ENCODE measurements at regions not wholly inside any gene's neighbourhood (a gene's known extent, or its start where the extent isn't known, plus 50 kb on each side); places are given as distances from the start of the nearest gene placed in this dataset.

DNA sequence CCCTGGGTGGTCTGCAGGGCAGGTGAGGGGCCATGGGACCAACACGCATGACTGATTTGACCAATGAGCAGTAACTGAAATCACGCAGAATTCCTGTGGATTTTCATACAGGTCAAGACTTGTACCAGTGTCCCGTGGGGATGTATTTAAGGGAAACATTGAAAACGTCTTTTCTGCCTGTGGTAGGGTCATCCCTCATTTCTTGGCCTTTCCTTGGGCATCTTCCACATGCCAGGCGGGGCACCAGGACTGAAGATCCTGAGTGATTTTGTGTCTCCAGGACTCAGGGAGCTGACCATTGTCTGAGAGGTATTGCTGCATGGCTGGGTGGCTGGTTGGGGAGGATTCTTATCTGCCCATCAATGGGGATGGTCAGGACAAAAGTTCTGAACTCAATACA, 289.0 kb downstream of the GLRX3 start:
- no peak for TF ChIP-seq EP300 (IDR thresholded peaks at IDR 0.05)
- TF ChIP-seq, protein P1, sequence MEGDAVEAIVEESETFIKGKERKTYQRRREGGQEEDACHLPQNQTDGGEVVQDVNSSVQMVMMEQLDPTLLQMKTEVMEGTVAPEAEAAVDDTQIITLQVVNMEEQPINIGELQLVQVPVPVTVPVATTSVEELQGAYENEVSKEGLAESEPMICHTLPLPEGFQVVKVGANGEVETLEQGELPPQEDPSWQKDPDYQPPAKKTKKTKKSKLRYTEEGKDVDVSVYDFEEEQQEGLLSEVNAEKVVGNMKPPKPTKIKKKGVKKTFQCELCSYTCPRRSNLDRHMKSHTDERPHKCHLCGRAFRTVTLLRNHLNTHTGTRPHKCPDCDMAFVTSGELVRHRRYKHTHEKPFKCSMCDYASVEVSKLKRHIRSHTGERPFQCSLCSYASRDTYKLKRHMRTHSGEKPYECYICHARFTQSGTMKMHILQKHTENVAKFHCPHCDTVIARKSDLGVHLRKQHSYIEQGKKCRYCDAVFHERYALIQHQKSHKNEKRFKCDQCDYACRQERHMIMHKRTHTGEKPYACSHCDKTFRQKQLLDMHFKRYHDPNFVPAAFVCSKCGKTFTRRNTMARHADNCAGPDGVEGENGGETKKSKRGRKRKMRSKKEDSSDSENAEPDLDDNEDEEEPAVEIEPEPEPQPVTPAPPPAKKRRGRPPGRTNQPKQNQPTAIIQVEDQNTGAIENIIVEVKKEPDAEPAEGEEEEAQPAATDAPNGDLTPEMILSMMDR (IDR thresholded peaks at IDR 0.05) = no peak
- TF ChIP-seq POLR2A (IDR thresholded peaks at IDR 0.05) = no peak
- TF ChIP-seq POLR2AphosphoS5 (IDR thresholded peaks at IDR 0.05) = no peak
